ENCODE measurements at regions not wholly inside any gene's neighbourhood (a gene's known extent, or its start where the extent isn't known, plus 50 kb on each side); places are given as distances from the start of the nearest gene placed in this dataset.

DNA sequence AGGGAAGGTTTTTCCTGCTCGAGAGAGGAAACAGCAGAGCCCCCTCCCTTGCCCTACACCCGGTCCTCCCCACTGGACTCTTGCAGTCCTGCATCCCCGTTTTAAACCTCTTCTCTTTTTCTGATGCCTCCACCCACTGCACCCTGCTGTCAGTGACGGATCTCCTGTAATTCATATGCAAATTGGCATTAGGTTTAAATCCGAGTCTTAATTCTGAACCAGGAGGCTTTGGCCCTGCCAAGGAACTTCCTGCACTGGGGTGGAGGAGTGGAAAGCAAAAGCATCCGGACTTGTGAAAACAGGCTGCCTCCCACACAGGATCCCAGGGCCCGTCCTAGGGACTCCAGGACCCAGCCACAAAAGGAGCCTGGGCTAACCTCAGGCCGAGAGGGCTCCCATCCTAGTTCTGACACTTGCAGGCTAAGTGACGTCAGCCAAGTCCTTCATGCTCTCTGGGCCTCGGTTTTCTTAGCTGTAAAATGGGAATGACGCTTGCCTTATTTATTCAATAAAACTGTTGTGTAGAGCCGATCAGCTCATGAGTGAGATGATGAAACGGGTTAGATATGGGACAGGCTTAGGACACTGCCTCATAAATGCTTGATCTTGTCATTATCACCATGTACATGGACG, 613.3 kb downstream of the AJAP1 start:
- Histone ChIP-seq H3K36me3 (ENCODE audit: control insufficient read depth in 3 of 3, insufficient read depth in 3 of 3, low read length in 3 of 3) (no peaks in the 10 kb centered on the region), H3K4me3 (ENCODE audit: low read length in 3 of 3) (no peak overlapping the region), H3K4me1 (ENCODE audit: control insufficient read depth in 3 of 3, insufficient read depth in 3 of 3, low read length in 3 of 3) (no peaks in the 10 kb centered on the region), H3K9ac (ENCODE audit: low read depth in 1 of 3, low read length in 3 of 3) (no peak overlapping the region), H3K9me3 (ENCODE audit: control insufficient read depth in 3 of 3, low read length in 3 of 3) (peaks cover 0 to 4% (median 0%) of the 10 kb centered on the region in 3 donors), H3K27me3 (ENCODE audit: control insufficient read depth in 3 of 3, insufficient read depth in 3 of 3, low read length in 3 of 3) (peaks cover 0 to 18% (median 0%) of the 10 kb centered on the region in 3 donors), H3K27ac (ENCODE audit: low read depth, low read length) (no peak overlapping the region)

DNA sequence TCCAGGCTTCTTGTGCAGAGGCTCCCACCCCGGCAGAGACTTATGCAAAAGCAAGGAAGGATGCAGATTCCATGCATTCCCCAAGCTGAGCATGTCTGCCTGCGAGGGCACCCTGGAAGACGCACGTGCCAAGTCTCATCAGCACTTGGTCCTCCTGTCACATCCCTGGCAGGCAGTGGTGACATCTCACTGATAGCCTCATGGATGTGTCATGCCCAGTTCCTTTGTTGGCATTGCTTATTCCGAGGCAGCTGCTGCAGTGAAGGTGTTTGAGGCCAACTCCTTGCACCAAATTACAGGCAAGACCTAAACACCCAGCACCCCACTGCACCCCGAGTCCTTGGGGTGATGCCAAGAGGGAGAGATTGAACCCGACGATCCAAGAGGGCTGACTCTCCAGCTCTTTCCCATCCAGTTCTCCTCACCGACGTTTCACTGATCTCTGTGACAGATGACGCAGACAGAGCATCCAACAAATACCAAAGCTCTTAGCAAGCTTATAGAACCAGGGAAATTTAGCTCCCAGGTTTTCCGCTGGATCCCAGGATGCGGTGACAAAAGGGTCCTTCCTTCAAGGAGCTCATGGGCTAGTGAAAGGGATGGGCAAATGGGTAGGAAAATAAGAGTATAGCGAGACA, 611.1 kb downstream of the AJAP1 start:
- Histone ChIP-seq H3K27ac (ENCODE audit: low read depth, low read length) (no peak overlapping the region), H3K9me3 (ENCODE audit: control insufficient read depth in 3 of 3, low read length in 3 of 3) (peaks cover 0 to 4% (median 0%) of the 10 kb centered on the region in 3 donors), H3K9ac (ENCODE audit: low read depth in 1 of 3, low read length in 3 of 3) (no peak overlapping the region), H3K4me3 (ENCODE audit: low read length in 3 of 3) (no peak overlapping the region), H3K4me1 (ENCODE audit: control insufficient read depth in 3 of 3, insufficient read depth in 3 of 3, low read length in 3 of 3) (no peaks in the 10 kb centered on the region), H3K27me3 (ENCODE audit: control insufficient read depth in 3 of 3, insufficient read depth in 3 of 3, low read length in 3 of 3) (peaks cover 0 to 18% (median 0%) of the 10 kb centered on the region in 3 donors), H3K36me3 (ENCODE audit: control insufficient read depth in 3 of 3, insufficient read depth in 3 of 3, low read length in 3 of 3) (no peaks in the 10 kb centered on the region)

DNA sequence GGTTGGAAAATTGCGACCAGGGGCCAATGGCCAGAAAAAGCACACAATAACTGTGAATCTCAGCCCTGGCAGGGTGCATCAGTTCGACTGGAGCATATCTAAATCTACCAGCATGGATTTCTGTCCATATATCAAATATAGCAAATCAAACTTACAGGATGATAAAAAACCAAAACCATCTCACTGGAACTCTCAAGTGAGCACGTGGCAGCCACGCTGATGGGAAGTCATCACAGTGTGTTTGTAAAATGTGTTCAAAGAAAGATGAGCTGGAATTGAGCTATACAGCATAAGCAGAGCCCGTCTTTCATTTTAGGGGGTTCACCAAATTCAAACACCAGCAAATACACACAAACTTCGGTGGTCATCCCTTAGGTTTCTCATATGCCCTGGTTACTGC, 610.1 kb downstream of the AJAP1 start:
- H3K9me3 ChIP-seq (ENCODE audit: control insufficient read depth in 3 of 3, low read length in 3 of 3), result no peaks in the 10 kb centered on the region
- H3K9ac ChIP-seq (ENCODE audit: low read depth in 1 of 3, low read length in 3 of 3), result no peak overlapping the region
- H3K27ac ChIP-seq (ENCODE audit: low read depth, low read length), result no peak overlapping the region
- H3K4me3 ChIP-seq (ENCODE audit: low read length in 3 of 3), result no peak overlapping the region
- H3K36me3 ChIP-seq (ENCODE audit: control insufficient read depth in 3 of 3, insufficient read depth in 3 of 3, low read length in 3 of 3), result no peaks in the 10 kb centered on the region
- peaks cover 0 to 25% (median 0%) of the 10 kb centered on the region in 3 donors for H3K27me3 ChIP-seq (ENCODE audit: control insufficient read depth in 3 of 3, insufficient read depth in 3 of 3, low read length in 3 of 3)
- no peaks in the 10 kb centered on the region for H3K4me1 ChIP-seq (ENCODE audit: control insufficient read depth in 3 of 3, insufficient read depth in 3 of 3, low read length in 3 of 3)

DNA sequence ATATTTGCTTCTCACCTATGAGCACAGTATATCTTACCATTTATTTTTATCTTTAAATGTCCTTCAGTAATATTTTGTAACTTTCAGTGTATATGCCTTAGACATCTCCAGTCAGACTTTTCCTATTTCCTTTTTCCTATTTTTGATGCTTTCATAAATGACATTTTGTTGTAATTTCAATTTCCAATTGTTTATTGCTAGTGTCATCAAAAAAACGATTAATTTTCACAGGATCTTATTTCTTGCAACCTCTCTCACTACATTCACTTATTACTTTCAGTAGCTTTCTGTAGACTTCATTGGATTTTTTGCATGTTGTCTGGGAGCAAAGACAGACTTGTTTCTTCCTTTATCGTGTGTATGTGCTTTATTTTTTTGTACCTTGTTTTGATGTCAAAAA, 602.4 kb downstream of the AJAP1 start:
- Histone ChIP-seq H3K4me1 (ENCODE audit: control insufficient read depth in 3 of 3, insufficient read depth in 3 of 3, low read length in 3 of 3) (no peaks in the 10 kb centered on the region), H3K4me3 (ENCODE audit: low read length in 3 of 3) (no peak overlapping the region), H3K36me3 (ENCODE audit: control insufficient read depth in 3 of 3, insufficient read depth in 3 of 3, low read length in 3 of 3) (no peaks in the 10 kb centered on the region), H3K9ac (ENCODE audit: low read depth in 1 of 3, low read length in 3 of 3) (no peak overlapping the region), H3K9me3 (ENCODE audit: control insufficient read depth in 3 of 3, low read length in 3 of 3) (no peaks in the 10 kb centered on the region), H3K27me3 (ENCODE audit: control insufficient read depth in 3 of 3, insufficient read depth in 3 of 3, low read length in 3 of 3) (peaks cover 0 to 7% (median 0%) of the 10 kb centered on the region in 3 donors), H3K27ac (ENCODE audit: low read depth, low read length) (no peak overlapping the region)

DNA sequence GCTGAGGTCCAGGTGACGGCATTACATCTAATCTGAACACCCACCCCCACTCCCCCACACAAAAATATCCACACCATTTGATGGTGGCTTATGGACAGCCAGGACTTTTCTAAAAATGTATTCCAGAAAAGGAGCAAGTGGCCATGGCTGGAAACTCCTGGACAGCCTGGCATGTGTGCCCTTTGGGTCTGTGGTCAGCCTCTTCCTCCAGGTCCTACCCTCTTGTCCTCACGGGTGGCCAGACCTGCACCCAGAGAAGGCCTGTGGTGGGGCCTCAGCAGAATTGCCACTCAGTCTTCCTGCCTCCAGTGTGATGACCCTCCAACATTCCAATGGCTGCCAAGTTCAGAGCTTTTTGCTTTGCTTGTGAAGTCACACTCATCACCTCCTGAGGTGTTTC, 600.6 kb downstream of the AJAP1 start:
- no peaks in the 10 kb centered on the region for H3K36me3 ChIP-seq (ENCODE audit: control insufficient read depth in 3 of 3, insufficient read depth in 3 of 3, low read length in 3 of 3)

DNA sequence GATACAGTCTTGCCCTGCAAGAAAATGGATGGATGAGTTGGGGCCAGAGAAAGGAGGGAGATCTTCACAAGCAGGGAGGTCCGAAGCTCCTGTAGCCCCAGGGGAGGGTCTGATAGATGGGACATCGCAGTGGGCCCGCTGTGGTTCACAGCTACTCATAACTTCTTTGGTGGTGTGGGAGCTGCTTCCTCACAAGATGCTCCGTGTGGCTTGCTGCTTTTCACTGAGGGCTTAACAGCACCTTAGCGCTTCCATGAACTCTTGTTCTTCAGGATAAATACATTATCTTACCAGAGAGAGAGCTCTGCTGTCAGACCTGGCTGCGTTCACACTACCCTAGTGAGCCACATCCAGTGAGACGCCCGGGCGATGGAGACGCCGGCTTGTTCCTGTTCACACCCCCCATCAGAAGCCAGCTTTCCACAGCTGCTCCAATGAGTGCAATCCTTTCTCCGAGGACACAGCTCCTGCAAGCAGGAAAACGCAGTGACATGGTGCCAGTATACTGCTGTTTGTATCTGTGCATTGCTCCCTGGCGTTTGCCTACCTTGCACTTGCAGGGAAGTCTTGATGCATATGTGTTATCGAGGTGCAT, 599.8 kb downstream of the AJAP1 start:
- Histone ChIP-seq H3K4me3 (ENCODE audit: low read length in 3 of 3) (no peak overlapping the region), H3K36me3 (ENCODE audit: control insufficient read depth in 3 of 3, insufficient read depth in 3 of 3, low read length in 3 of 3) (no peaks in the 10 kb centered on the region), H3K9me3 (ENCODE audit: control insufficient read depth in 3 of 3, low read length in 3 of 3) (peaks cover 0 to under 1% (median 0%) of the 10 kb centered on the region in 3 donors), H3K27me3 (ENCODE audit: control insufficient read depth in 3 of 3, insufficient read depth in 3 of 3, low read length in 3 of 3) (peaks cover 0 to under 1% (median 0%) of the 10 kb centered on the region in 3 donors), H3K4me1 (ENCODE audit: control insufficient read depth in 3 of 3, insufficient read depth in 3 of 3, low read length in 3 of 3) (no peaks in the 10 kb centered on the region), H3K9ac (ENCODE audit: low read depth in 1 of 3, low read length in 3 of 3) (no peak overlapping the region), H3K27ac (ENCODE audit: low read depth, low read length) (no peak overlapping the region)

More for the DNA sequence above, 600.6 kb downstream of the AJAP1 start:
- H3K4me3 ChIP-seq (ENCODE audit: low read length in 3 of 3), result no peak overlapping the region
- peaks cover 0 to 1% (median 0%) of the 10 kb centered on the region in 3 donors for H3K27me3 ChIP-seq (ENCODE audit: control insufficient read depth in 3 of 3, insufficient read depth in 3 of 3, low read length in 3 of 3)
- no peak overlapping the region for H3K9ac ChIP-seq (ENCODE audit: low read depth in 1 of 3, low read length in 3 of 3)
- H3K9me3 ChIP-seq (ENCODE audit: control insufficient read depth in 3 of 3, low read length in 3 of 3), result no peaks in the 10 kb centered on the region
- no peaks in the 10 kb centered on the region for H3K4me1 ChIP-seq (ENCODE audit: control insufficient read depth in 3 of 3, insufficient read depth in 3 of 3, low read length in 3 of 3)
- H3K27ac ChIP-seq (ENCODE audit: low read depth, low read length), result no peak overlapping the region

DNA sequence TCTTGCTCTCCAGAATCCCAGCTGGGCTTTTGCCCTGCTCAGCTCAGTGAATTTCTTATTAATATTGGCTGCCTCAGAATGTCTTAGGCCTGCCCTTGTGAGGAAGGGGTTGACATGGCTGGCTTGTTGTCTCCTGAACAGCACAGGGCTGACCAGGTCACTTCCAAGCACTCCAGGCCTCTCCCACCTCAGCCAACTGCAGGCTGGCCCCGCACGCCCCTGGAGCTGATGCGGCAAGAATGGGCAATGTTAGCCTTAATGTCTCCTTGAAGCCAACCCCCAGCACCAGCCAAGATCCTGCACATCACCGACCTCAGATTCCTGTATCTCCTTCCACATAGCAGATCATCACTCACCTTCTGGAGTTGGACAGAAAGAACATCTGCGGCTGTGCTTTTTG, 598.6 kb downstream of the AJAP1 start:
- no peak overlapping the region for H3K9ac ChIP-seq (ENCODE audit: low read depth in 1 of 3, low read length in 3 of 3)
- H3K9me3 ChIP-seq (ENCODE audit: control insufficient read depth in 3 of 3, low read length in 3 of 3), result peaks cover 0 to 3% (median 1%) of the 10 kb centered on the region in 3 donors
- no peak overlapping the region for H3K27ac ChIP-seq (ENCODE audit: low read depth, low read length)
- peaks cover 0 to 2% (median 0%) of the 10 kb centered on the region in 3 donors for H3K27me3 ChIP-seq (ENCODE audit: control insufficient read depth in 3 of 3, insufficient read depth in 3 of 3, low read length in 3 of 3)
- H3K4me1 ChIP-seq (ENCODE audit: control insufficient read depth in 3 of 3, insufficient read depth in 3 of 3, low read length in 3 of 3), result no peaks in the 10 kb centered on the region
- no peak overlapping the region for H3K4me3 ChIP-seq (ENCODE audit: low read length in 3 of 3)
- no peaks in the 10 kb centered on the region for H3K36me3 ChIP-seq (ENCODE audit: control insufficient read depth in 3 of 3, insufficient read depth in 3 of 3, low read length in 3 of 3)

DNA sequence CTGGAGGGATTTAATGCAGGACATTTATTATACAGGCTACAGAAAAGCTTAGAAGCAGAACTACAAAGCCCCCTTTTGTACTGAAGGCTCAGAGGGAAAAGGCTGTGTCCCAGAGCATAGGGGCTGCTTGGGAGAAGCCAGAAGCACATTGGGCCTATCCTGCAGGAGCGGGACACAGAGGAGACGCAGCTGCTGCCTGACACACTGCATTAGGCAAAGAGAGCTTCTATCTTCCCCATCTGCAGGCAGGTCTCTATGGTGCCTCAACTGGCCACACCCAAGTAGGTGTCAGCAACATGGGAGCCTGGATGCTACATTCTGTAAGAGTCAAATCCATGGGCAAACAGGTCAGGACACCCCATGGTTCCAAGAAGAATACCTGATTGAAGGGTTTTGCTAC, 595.9 kb downstream of the AJAP1 start:
- no peak overlapping the region for H3K27ac ChIP-seq (ENCODE audit: low read depth, low read length)
- no peaks in the 10 kb centered on the region for H3K4me1 ChIP-seq (ENCODE audit: control insufficient read depth in 3 of 3, insufficient read depth in 3 of 3, low read length in 3 of 3)
- peaks cover 0 to 2% (median 0%) of the 10 kb centered on the region in 3 donors for H3K27me3 ChIP-seq (ENCODE audit: control insufficient read depth in 3 of 3, insufficient read depth in 3 of 3, low read length in 3 of 3)
- H3K36me3 ChIP-seq (ENCODE audit: control insufficient read depth in 3 of 3, insufficient read depth in 3 of 3, low read length in 3 of 3), result no peaks in the 10 kb centered on the region
- H3K9me3 ChIP-seq (ENCODE audit: control insufficient read depth in 3 of 3, low read length in 3 of 3), result peaks cover 0 to 3% (median 2%) of the 10 kb centered on the region in 3 donors
- H3K9ac ChIP-seq (ENCODE audit: low read depth in 1 of 3, low read length in 3 of 3), result no peak overlapping the region
- H3K4me3 ChIP-seq (ENCODE audit: low read length in 3 of 3), result no peak overlapping the region

DNA sequence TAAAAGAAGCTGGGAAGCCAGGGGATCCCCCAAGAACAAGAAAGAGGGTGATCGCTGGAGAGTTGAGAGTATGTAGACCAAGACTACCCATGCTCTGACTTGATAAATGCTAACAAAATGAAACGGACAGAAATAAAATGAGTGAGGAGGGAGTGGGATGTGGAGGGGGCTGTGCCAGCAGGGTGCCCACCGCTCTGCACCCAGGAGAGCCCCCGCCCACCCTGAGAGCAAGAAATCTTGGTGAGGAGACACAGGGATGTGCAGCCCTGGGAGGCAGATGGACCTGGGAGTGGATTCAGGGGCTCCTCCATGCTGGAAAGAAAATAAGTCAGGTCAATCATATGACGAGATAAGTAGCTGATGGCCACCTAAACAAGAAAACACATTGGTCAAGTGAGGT, 590.9 kb downstream of the AJAP1 start:
- Histone ChIP-seq H3K27ac (ENCODE audit: low read depth, low read length) (no peak overlapping the region), H3K4me1 (ENCODE audit: control insufficient read depth in 3 of 3, insufficient read depth in 3 of 3, low read length in 3 of 3) (no peaks in the 10 kb centered on the region), H3K9ac (ENCODE audit: low read depth in 1 of 3, low read length in 3 of 3) (no peak overlapping the region), H3K27me3 (ENCODE audit: control insufficient read depth in 3 of 3, insufficient read depth in 3 of 3, low read length in 3 of 3) (peaks cover 0 to 5% (median 0%) of the 10 kb centered on the region in 3 donors), H3K9me3 (ENCODE audit: control insufficient read depth in 3 of 3, low read length in 3 of 3) (peaks cover 0 to 3% (median 2%) of the 10 kb centered on the region in 3 donors), H3K4me3 (ENCODE audit: low read length in 3 of 3) (no peak overlapping the region), H3K36me3 (ENCODE audit: control insufficient read depth in 3 of 3, insufficient read depth in 3 of 3, low read length in 3 of 3) (no peaks in the 10 kb centered on the region)

DNA sequence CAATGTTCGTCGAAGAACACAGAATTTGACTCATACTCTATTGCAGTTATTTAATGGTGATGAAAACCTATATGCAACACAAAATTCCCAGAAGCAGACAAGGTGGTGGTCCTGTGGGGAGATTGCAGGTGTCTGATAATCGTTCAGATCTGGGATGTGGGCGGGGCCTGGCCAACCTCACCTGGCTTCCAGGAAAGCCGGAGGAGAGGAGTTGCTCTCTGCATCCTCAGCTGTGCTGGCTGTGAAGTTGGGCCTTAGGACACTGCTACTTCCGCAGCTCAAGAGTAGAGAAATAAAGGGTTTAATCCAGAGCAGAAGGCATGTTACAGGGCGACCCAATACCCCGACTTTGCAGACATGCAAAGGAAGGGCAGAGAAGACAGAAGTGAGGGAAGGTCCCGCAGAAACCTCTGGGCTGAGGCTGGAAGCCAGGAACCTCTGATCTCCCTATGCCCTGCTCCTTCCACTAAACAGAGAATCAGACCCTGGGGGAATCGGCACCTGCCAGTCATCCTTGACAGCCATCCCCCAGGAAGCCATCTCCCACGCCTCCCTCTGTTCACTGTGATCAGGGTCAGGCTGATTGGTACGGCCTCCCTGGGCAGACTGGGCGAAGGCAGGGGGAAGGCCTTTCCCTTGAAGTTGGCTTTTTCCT, 590.3 kb downstream of the AJAP1 start:
- no peak overlapping the region for H3K9ac ChIP-seq (ENCODE audit: low read depth in 1 of 3, low read length in 3 of 3)
- no peaks in the 10 kb centered on the region for H3K36me3 ChIP-seq (ENCODE audit: control insufficient read depth in 3 of 3, insufficient read depth in 3 of 3, low read length in 3 of 3)
- peaks cover 0 to 5% (median 0%) of the 10 kb centered on the region in 3 donors for H3K27me3 ChIP-seq (ENCODE audit: control insufficient read depth in 3 of 3, insufficient read depth in 3 of 3, low read length in 3 of 3)
- no peak overlapping the region for H3K27ac ChIP-seq (ENCODE audit: low read depth, low read length)
- no peaks in the 10 kb centered on the region for H3K4me1 ChIP-seq (ENCODE audit: control insufficient read depth in 3 of 3, insufficient read depth in 3 of 3, low read length in 3 of 3)
- H3K9me3 ChIP-seq (ENCODE audit: control insufficient read depth in 3 of 3, low read length in 3 of 3), result peaks cover 2 to 4% (median 3%) of the 10 kb centered on the region in 3 donors
- H3K4me3 ChIP-seq (ENCODE audit: low read length in 3 of 3), result no peak overlapping the region
